ENCODE measurements at regions not wholly inside any gene's neighbourhood (a gene's known extent, or its start where the extent isn't known, plus 50 kb on each side); places are given as distances from the start of the nearest gene placed in this dataset.

GRCh38 chr2:33897741-33898140, 298.6 kb upstream of the FAM98A start:
- no peak for DNase-seq (ENCODE audit: low read depth in 2 of 2)

- DNase-seq (ENCODE audit: low read depth in 2 of 2), result no peak
Measured at GRCh38 chr2:33893824-33894223, 294.7 kb upstream of the FAM98A start.

- no peak for DNase-seq (ENCODE audit: low read depth in 2 of 2)
Measured at GRCh38 chr2:33891616-33892015, 292.5 kb upstream of the FAM98A start.

GRCh38 chr2:33890686-33891085, 291.6 kb upstream of the FAM98A start:
- no peak for DNase-seq (ENCODE audit: low read depth in 2 of 2)

GRCh38 chr2:33877348-33878016, 278.4 kb upstream of the FAM98A start:
- DNase-seq (ENCODE audit: low read depth in 2 of 2), result no peak

- no peak for DNase-seq (ENCODE audit: low read depth in 2 of 2)
Measured at GRCh38 chr2:33873076-33873605, 274.0 kb upstream of the FAM98A start.

GRCh38 chr2:33859811-33860461, 260.8 kb upstream of the FAM98A start:
- no peak for DNase-seq (ENCODE audit: low read depth in 2 of 2)

- DNase-seq (ENCODE audit: low read depth in 2 of 2), result no peak
Measured at GRCh38 chr2:33859176-33859575, 260.1 kb upstream of the FAM98A start.

GRCh38 chr2:33848486-33848885, 249.4 kb upstream of the FAM98A start:
- no peak for DNase-seq (ENCODE audit: low read depth in 2 of 2)

GRCh38 chr2:33839791-33840190, 240.7 kb upstream of the FAM98A start:
- DNase-seq (ENCODE audit: low read depth in 2 of 2), result no peak

- no peak for DNase-seq (ENCODE audit: low read depth in 2 of 2)
Measured at GRCh38 chr2:33836628-33837027, 237.5 kb upstream of the FAM98A start.

GRCh38 chr2:33835911-33836310, 236.8 kb upstream of the FAM98A start:
- no peak for DNase-seq (ENCODE audit: low read depth in 2 of 2)

- no peak for DNase-seq (ENCODE audit: low read depth in 2 of 2)
Measured at GRCh38 chr2:33822964-33823363, 223.9 kb upstream of the FAM98A start.

- no peak for DNase-seq (ENCODE audit: low read depth in 2 of 2)
Measured at GRCh38 chr2:33812707-33813106, 213.6 kb upstream of the FAM98A start.

GRCh38 chr2:33810046-33810835, 211.1 kb upstream of the FAM98A start:
- no peak for DNase-seq (ENCODE audit: low read depth in 2 of 2)

GRCh38 chr2:33806041-33806440, 206.9 kb upstream of the FAM98A start:
- no peak for DNase-seq (ENCODE audit: low read depth in 2 of 2)

- DNase-seq (ENCODE audit: low read depth in 2 of 2), result no peak
Measured at GRCh38 chr2:33804155-33804554, 205.1 kb upstream of the FAM98A start.

GRCh38 chr2:33796511-33796910, 197.4 kb upstream of the FAM98A start:
- no peak for DNase-seq (ENCODE audit: low read depth in 2 of 2)

GRCh38 chr2:33791625-33792024, 192.5 kb upstream of the FAM98A start:
- DNase-seq (ENCODE audit: low read depth in 2 of 2), result no peak

- no peak for DNase-seq (ENCODE audit: low read depth in 2 of 2)
Measured at GRCh38 chr2:33788044-33788443, 188.9 kb upstream of the FAM98A start.

GRCh38 chr2:33786881-33787280, 187.8 kb upstream of the FAM98A start:
- no peak for DNase-seq (ENCODE audit: low read depth in 2 of 2)

GRCh38 chr2:33785201-33786106, 186.4 kb upstream of the FAM98A start:
- no peak for DNase-seq (ENCODE audit: low read depth in 2 of 2)

Measured in stimulated activated CD4-positive, alpha-beta T cell treated with anti-CD3 and anti-CD28 coated beads, Interleukin-15, amount 100 ng/mL, for 48 hours (primary cell).